HG02571 (cell line): ENCODE measurements at regions not wholly inside any gene's neighbourhood (a gene's known extent, or its start where the extent isn't known, plus 50 kb on each side); places are given as distances from the start of the nearest gene placed in this dataset.
A peak's percentile ranks its signal among the peaks of the same experiment; 100 is the strongest.

Experiments
- ATAC-seq: cut with Tn5 transposase; IDR thresholded peaks from one replicate; pipeline ENCODE4 v1.9.1; 2021; ENCODE audit warnings: mild to moderate bottlenecking, moderate library complexity; ENCODE audit not compliant: unreplicated experiment

- ATAC-seq, result no peak
Observed at GRCh38 chr9:91151718-91152095, 210.0 kb downstream of the AUH start.

GRCh38 chr9:91154686-91155085 is 207.0 kb downstream of the AUH start:
- ATAC-seq, result no peak

- ATAC-seq, result no peak
Observed at GRCh38 chr9:91155181-91155580, 206.5 kb downstream of the AUH start.

GRCh38 chr9:91155746-91156376 is 205.9 kb downstream of the AUH start:
- ATAC-seq, result no peak

GRCh38 chr9:91156451-91157234 is 205.1 kb downstream of the AUH start:
- ATAC-seq, result no peak

- ATAC-seq, result no peak
Observed at GRCh38 chr9:91157883-91158282, 203.8 kb downstream of the AUH start.

GRCh38 chr9:91158286-91158685 is 203.4 kb downstream of the AUH start:
- no peak for ATAC-seq

- ATAC-seq, result no peak
Observed at GRCh38 chr9:91158946-91159345, 202.8 kb downstream of the AUH start.

- ATAC-seq, result no peak
Observed at GRCh38 chr9:91159664-91160121, 202.0 kb downstream of the AUH start.

GRCh38 chr9:91160181-91160580 is 201.5 kb downstream of the AUH start:
- ATAC-seq, result no peak

GRCh38 chr9:91160599-91161464 is 200.9 kb downstream of the AUH start:
- no peak for ATAC-seq

- no peak for ATAC-seq
Observed at GRCh38 chr9:91161465-91162300, 200.0 kb downstream of the AUH start.

- ATAC-seq, result no peak
Observed at GRCh38 chr9:91162311-91162710, 199.4 kb downstream of the AUH start.

GRCh38 chr9:91162784-91163443 is 198.8 kb downstream of the AUH start:
- peak; percentile 58 for ATAC-seq

GRCh38 chr9:91163444-91163772 is 198.3 kb downstream of the AUH start:
- ATAC-seq, result no peak

- ATAC-seq, result no peak
Observed at GRCh38 chr9:91163773-91164471, 197.8 kb downstream of the AUH start.
